Sciatic nerve (tissue), 2 donors: ENCODE measurements at regions not wholly inside any gene's neighbourhood (a gene's known extent, or its start where the extent isn't known, plus 50 kb on each side); places are given as distances from the start of the nearest gene placed in this dataset.

Experiments
- ATAC-seq: fragments of 200-7000 bp; cut with Tn5 transposase; one replicate; pipeline ENCODE4 v1.9.1; 2020; ENCODE audit warnings: mild to moderate bottlenecking, moderate library complexity
- DNase-seq: peaks from one replicate; pipeline ENCODE4 v3.0.0-alpha.2; 2020; ENCODE audit warnings: low spot score
- intact Hi-C: fragments of 100-400 bp; cut with DNase I; formaldehyde crosslinking; loops from one replicate; pipeline ENCODE4 v1.14.2; 2022
- donor health status: DM: no; HTN: no; CAD: no.
- donor health status: DM: no; HTN: no; CAD: no.

- DNase-seq (no peak), ATAC-seq (no peak)
- intact Hi-C loops: loop anchor here (5.0 kb wide), 1 partner anchor 45 kb away; no protein-coding TSS in a partner anchor
Observed at GRCh38 chr17:77441940-77442339, 301.2 kb downstream of the SEC14L1 start.

- intact Hi-C loops: loop anchor here (5.0 kb wide), 1 partner anchor 44 kb away; no protein-coding TSS in a partner anchor
Observed at GRCh38 chr17:77442976-77443747, 302.4 kb downstream of the SEC14L1 start.

GRCh38 chr17:77443748-77444260 is 303.0 kb downstream of the SEC14L1 start:
- DNase-seq: no peak
- no peak for ATAC-seq
- intact Hi-C loops: loop anchor here (5.0 kb wide), 1 partner anchor 43 kb away; no protein-coding TSS in a partner anchor

More at GRCh38 chr17:77442976-77443747, 302.4 kb downstream of the SEC14L1 start:
- DNase-seq (no peak), ATAC-seq (no peak)

GRCh38 chr17:77444628-77444983 is 303.8 kb downstream of the SEC14L1 start:
- peak; percentile 51 for ATAC-seq
- intact Hi-C loops: loop anchor here (5.0 kb wide), 1 partner anchor 43 kb away; no protein-coding TSS in a partner anchor
- DNase-seq: no peak

GRCh38 chr17:77444984-77445759 is 304.4 kb downstream of the SEC14L1 start:
- DNase-seq (no peak), ATAC-seq (peak; percentile 76)
- intact Hi-C loops: loop anchor here (5.0 kb wide), 1 partner anchor 42 kb away; no protein-coding TSS in a partner anchor

- ATAC-seq (no peak), DNase-seq (no peak)
- intact Hi-C loops: no loop called here
Observed at GRCh38 chr17:77445760-77446532, 305.2 kb downstream of the SEC14L1 start.

- intact Hi-C loops: no loop called here
- ATAC-seq (no peak), DNase-seq (no peak)
Observed at GRCh38 chr17:77446940-77447634, 306.3 kb downstream of the SEC14L1 start.

GRCh38 chr17:77449373-77449907 is 308.7 kb downstream of the SEC14L1 start:
- DNase-seq (no peak), ATAC-seq (no peak)
- intact Hi-C loops: no loop called here

GRCh38 chr17:77449908-77450741 is 309.4 kb downstream of the SEC14L1 start:
- ATAC-seq (peak; percentile 71), DNase-seq (peak; percentile 87)
- intact Hi-C loops: no loop called here

- intact Hi-C loops: no loop called here
- no peak for ATAC-seq
Observed at GRCh38 chr17:77450742-77451244, 310.0 kb downstream of the SEC14L1 start.

GRCh38 chr17:77451245-77451893 is 310.6 kb downstream of the SEC14L1 start:
- ATAC-seq (peak; percentile 73), DNase-seq (peak; percentile 90)
- intact Hi-C loops: no loop called here

More at GRCh38 chr17:77450742-77451244, 310.0 kb downstream of the SEC14L1 start:
- no peak for DNase-seq

GRCh38 chr17:77451894-77452852 is 311.4 kb downstream of the SEC14L1 start:
- ATAC-seq (peak; percentile 49), DNase-seq (no peak)

GRCh38 chr17:77453613-77454241 is 313.0 kb downstream of the SEC14L1 start:
- intact Hi-C loops: no loop called here
- DNase-seq (no peak), ATAC-seq (no peak)

More at GRCh38 chr17:77451894-77452852, 311.4 kb downstream of the SEC14L1 start:
- intact Hi-C loops: no loop called here

GRCh38 chr17:77454242-77455095 is 313.7 kb downstream of the SEC14L1 start:
- DNase-seq (no peak), ATAC-seq (no peak)
- intact Hi-C loops: no loop called here
